Neuronal stem cell (in vitro differentiated cells): ENCODE measurements at regions not wholly inside any gene's neighbourhood (a gene's known extent, or its start where the extent isn't known, plus 50 kb on each side); places are given as distances from the start of the nearest gene placed in this dataset.
A peak's percentile ranks its signal among the peaks of the same experiment; 100 is the strongest.

ENCODE experiments used
- DNase-seq: peaks from one replicate; pipeline ENCODE4 v3.0.0-alpha.2; 2013; ENCODE audit warnings: low spot score
- H2AFZ ChIP-seq: one replicate; pipeline ENCODE4 v1.6.1; 2013; ENCODE audit warnings: mild to moderate bottlenecking, low read length, inconsistent platforms
- H2AK5ac ChIP-seq: 2 replicates; pipeline ENCODE4 v1.6.1; 2013; ENCODE audit warnings: low read depth, mild to moderate bottlenecking, inconsistent platforms, low read length, moderate library complexity, mixed read lengths
- H2BK120ac ChIP-seq: 2 replicates; pipeline ENCODE4 v1.6.1; 2013; ENCODE audit warnings: low read depth, mild to moderate bottlenecking, inconsistent platforms, low read length, moderate library complexity, mixed read lengths
- H2BK12ac ChIP-seq: one replicate; pipeline ENCODE4 v1.6.1; 2013; ENCODE audit warnings: low read length, inconsistent platforms
- H2BK15ac ChIP-seq: 2 replicates; pipeline ENCODE4 v1.6.1; 2013; ENCODE audit warnings: mild to moderate bottlenecking, low read length, inconsistent platforms, mixed read lengths
- H2BK5ac ChIP-seq: one replicate; pipeline ENCODE4 v1.6.1; 2013; ENCODE audit warnings: inconsistent platforms, mild to moderate bottlenecking, low read length, moderate library complexity
- H3K14ac ChIP-seq: one replicate; pipeline ENCODE4 v1.6.1; 2013; ENCODE audit warnings: low read length, inconsistent platforms
- H3K18ac ChIP-seq: 2 replicates; pipeline ENCODE4 v1.6.1; 2013; ENCODE audit warnings: low read length, inconsistent platforms
- H3K23ac ChIP-seq: 2 replicates; pipeline ENCODE4 v1.6.1; 2013; ENCODE audit warnings: low read depth, mild to moderate bottlenecking, mixed read lengths, low read length, inconsistent platforms; ENCODE audit not compliant: poor library complexity
- H3K27ac ChIP-seq: replicated peaks from 3 replicates; pipeline ENCODE4 v1.5.1; 2013; ENCODE audit warnings: low read length, inconsistent platforms
- H3K27me3 ChIP-seq, 3 experiments: 2 replicates each; pipeline ENCODE4 v1.6.1; 2013; ENCODE audit warnings: low read length in 3 of 3, mild to moderate bottlenecking in 2 of 3, inconsistent platforms in 1 of 3, low read depth in 1 of 3, mixed read lengths in 1 of 3, moderate library complexity in 1 of 3; ENCODE audit not compliant: control insufficient read depth in 3 of 3, insufficient read depth in 3 of 3
- H3K36me3 ChIP-seq, 2 donors: replicated peaks in 1 of 2; 2 replicates each; pipeline ENCODE4 v1.6.1; 2013; ENCODE audit warnings: low read length in 2 of 2; ENCODE audit not compliant: control insufficient read depth in 2 of 2, insufficient read depth in 2 of 2
- H3K4ac ChIP-seq: 2 replicates; pipeline ENCODE4 v1.6.1; 2013; ENCODE audit warnings: inconsistent platforms, mild to moderate bottlenecking, low read length, moderate library complexity
- H3K4me1 ChIP-seq, 2 donors: 1 replicate in 1 of 2; 2 replicates in 1 of 2; pipeline ENCODE4 v1.6.1; 2013; ENCODE audit warnings: low read length in 2 of 2, low read depth in 1 of 2; ENCODE audit not compliant: control insufficient read depth in 2 of 2, insufficient read depth in 1 of 2
- H3K4me2 ChIP-seq: one replicate; pipeline ENCODE4 v1.6.1; 2013; ENCODE audit warnings: mild to moderate bottlenecking, low read length, inconsistent platforms; ENCODE audit not compliant: insufficient read depth, poor library complexity, severe bottlenecking
- H3K4me3 ChIP-seq, 2 donors: 2 replicates each; pipeline ENCODE4 v1.5.1; 2013; ENCODE audit warnings: low read length in 2 of 2, mild to moderate bottlenecking in 2 of 2, inconsistent platforms in 1 of 2, moderate library complexity in 1 of 2
- H3K79me1 ChIP-seq: one replicate; pipeline ENCODE4 v1.6.1; 2013; ENCODE audit warnings: low read depth, mild to moderate bottlenecking, inconsistent platforms, low read length, moderate library complexity
- H3K9ac ChIP-seq: one replicate; pipeline ENCODE4 v1.6.1; 2013; ENCODE audit warnings: mild to moderate bottlenecking, low read depth, low read length, inconsistent platforms; ENCODE audit not compliant: poor library complexity
- H3K9me3 ChIP-seq, 2 donors: replicated peaks in 1 of 2; 2 replicates each; pipeline versions ENCODE3 to v1.6.1; 2013; ENCODE audit warnings: low read length in 2 of 2, mild to moderate bottlenecking in 2 of 2, inconsistent platforms in 1 of 2, low read depth in 1 of 2, mixed read lengths in 1 of 2, moderate library complexity in 1 of 2; ENCODE audit not compliant: control insufficient read depth in 2 of 2, insufficient read depth in 1 of 2
- H4K8ac ChIP-seq: one replicate; pipeline ENCODE4 v1.6.1; 2013; ENCODE audit warnings: low read depth, mild to moderate bottlenecking, inconsistent platforms, low read length, moderate library complexity
- H4K91ac ChIP-seq: one replicate; pipeline ENCODE4 v1.6.1; 2013; ENCODE audit warnings: low read length, low read depth, mild to moderate bottlenecking, inconsistent platforms; ENCODE audit not compliant: poor library complexity
- WGBS, 2 donors: extraction: QIAGEN DNeasy Blood & Tissue Kit; methylation state at CpG; one replicate each; pipeline ENCODE4 v1.1.7; 2013; ENCODE audit warnings: missing lambda C conversion rate in 2 of 2, mixed read lengths in 1 of 2; ENCODE audit not compliant: insufficient read length in 2 of 2, insufficient replicate concordance in 1 of 2; ENCODE audit errors: extremely low coverage in 2 of 2; 5-methylcytosine and 5-hydroxymethylcytosine counted together

DNA sequence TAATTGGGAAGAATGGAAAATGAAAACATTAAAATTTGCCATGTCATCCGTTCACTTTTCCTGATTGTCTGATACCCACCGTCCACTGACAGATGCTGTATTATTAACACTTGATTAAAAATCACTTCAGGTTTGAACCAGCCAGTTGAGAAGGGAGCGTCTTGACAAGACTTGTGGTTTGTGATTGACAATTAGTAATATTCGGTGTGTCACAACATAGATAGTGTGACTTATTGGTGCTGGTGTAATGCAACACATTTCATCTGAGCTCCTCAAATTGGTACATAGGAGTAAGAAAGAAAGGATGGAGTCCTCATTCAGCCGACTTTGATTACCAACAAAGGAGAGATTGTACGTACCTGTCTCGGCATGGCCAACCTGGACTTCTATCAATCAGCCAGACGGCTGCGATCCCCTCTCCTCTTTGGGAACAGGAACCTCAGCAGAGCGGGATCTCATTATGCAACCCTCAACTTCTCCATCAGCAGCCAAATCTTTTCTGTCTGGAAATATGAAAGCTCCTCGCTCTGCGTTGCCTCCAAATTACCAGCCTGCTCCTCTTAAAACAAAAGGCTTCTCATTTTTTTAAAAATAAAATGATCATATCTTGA is 211.7 kb upstream of the MVB12B start:
- Histone ChIP-seq H2BK5ac (no peak overlapping the region), H3K27me3 (peaks cover 0 to 16% (median 0%) of the 10 kb centered on the region in 3 experiments), H4K91ac (no peak overlapping the region), H3K4ac (no peak overlapping the region), H2BK12ac (no peak overlapping the region), H3K9ac (no peak overlapping the region), H4K8ac (no peak overlapping the region), H3K4me1 (no peaks in the 10 kb centered on the region), H3K79me1 (no peaks in the 10 kb centered on the region), H3K14ac (no peak overlapping the region), H3K9me3 (no peaks in the 10 kb centered on the region), H3K27ac (no peak overlapping the region), H3K18ac (no peak overlapping the region), H3K4me3 (no peak overlapping the region), H3K4me2 (no peak overlapping the region), H2BK120ac (no peak overlapping the region), H2BK15ac (no peak overlapping the region), H3K36me3 (no peaks in the 10 kb centered on the region), H2AFZ (no peak overlapping the region), H2AK5ac (no peak overlapping the region), H3K23ac (no peak overlapping the region)
- DNase-seq: no peak
- no CpG with 5 or more reads among the region's 12 CpGs for WGBS, 2 donors

DNA sequence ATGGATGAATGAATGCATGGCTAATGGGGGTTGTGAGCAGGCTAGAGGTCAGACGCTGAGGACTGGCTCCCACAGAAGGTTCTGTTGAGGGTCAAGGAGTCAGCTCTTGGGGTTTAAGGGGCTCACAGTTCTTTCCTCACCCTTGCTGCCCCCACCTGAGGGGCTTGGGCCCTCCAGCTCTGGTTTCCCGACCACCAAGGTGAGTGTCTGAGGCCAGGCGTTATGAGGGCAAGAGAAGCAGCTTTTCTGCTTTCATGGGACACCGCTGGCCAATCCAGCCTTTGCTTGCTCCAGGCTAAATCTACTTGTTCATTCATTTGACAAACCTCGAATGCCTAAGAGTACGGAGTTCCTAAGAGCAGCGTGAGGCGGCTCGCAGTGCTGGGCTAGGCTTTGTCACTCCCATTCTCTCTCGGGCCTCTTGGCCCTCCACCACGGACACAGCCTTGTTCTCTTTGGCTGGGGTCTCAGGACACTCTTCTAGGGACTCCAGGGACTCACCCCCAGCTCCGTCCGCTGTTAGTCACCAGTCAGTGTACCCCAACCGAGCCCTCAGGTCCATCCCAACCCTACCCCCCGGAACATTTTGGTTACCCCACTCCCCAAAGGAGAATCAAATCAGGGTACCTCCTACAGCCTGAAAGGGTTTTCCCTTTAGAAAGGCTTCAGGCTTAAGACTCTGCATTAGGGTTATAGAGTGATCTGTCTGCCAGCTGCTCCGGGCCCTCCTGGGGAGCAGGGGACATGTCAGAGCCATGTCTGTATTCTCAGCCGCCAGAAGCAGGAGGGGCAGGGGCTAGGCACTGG is 210.1 kb upstream of the MVB12B start:
- no peak for DNase-seq
- Histone ChIP-seq H3K18ac (peak overlapping the region; percentile 15), H3K4me1 (no peaks in the 10 kb centered on the region), H2BK5ac (no peak overlapping the region), H2BK15ac (no peak overlapping the region), H3K79me1 (no peaks in the 10 kb centered on the region), H3K14ac (no peak overlapping the region), H3K9me3 (no peaks in the 10 kb centered on the region), H4K8ac (no peak overlapping the region), H4K91ac (no peak overlapping the region), H2BK120ac (no peak overlapping the region), H2AK5ac (no peak overlapping the region), H2AFZ (no peak overlapping the region), H3K27ac (no peak overlapping the region), H3K4me3 (no peak overlapping the region), H3K23ac (no peak overlapping the region), H3K36me3 (no peaks in the 10 kb centered on the region), H3K4me2 (no peak overlapping the region), H3K4ac (no peak overlapping the region), H2BK12ac (no peak overlapping the region), H3K9ac (no peak overlapping the region), H3K27me3 (peaks cover 0 to 17% (median 0%) of the 10 kb centered on the region in 3 experiments)
- no CpG with 5 or more reads among the region's 17 CpGs for WGBS, 2 donors

DNA sequence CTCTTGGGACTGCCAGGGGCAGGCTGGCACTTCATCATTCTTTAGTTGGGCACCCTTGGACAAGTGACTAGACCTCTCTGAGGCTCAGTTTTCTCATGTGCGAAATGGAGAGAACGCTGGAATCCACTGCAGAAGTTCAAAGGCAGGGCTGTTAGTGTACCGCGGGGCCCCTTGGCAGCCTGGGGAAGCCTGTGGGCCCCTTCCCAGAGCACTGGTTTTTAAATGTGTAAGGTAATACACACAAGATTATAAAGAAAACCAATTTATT is 209.5 kb upstream of the MVB12B start:
- Histone ChIP-seq H3K27me3 (peaks cover 0 to 14% (median 0%) of the 10 kb centered on the region in 3 experiments), H3K9ac (no peak overlapping the region), H3K27ac (no peak overlapping the region), H2AK5ac (no peak overlapping the region), H4K8ac (no peak overlapping the region), H2BK5ac (no peak overlapping the region), H2AFZ (no peak overlapping the region), H2BK120ac (no peak overlapping the region), H4K91ac (no peak overlapping the region), H2BK15ac (no peak overlapping the region), H2BK12ac (no peak overlapping the region), H3K4me2 (no peak overlapping the region), H3K4ac (no peak overlapping the region), H3K4me3 (no peak overlapping the region), H3K18ac (no peak overlapping the region), H3K4me1 (no peaks in the 10 kb centered on the region), H3K23ac (no peak overlapping the region), H3K14ac (no peak overlapping the region), H3K36me3 (no peaks in the 10 kb centered on the region), H3K79me1 (no peaks in the 10 kb centered on the region), H3K9me3 (no peaks in the 10 kb centered on the region)
- DNase-seq: no peak
- no CpG with 5 or more reads among the region's 4 CpGs for WGBS, 2 donors

DNA sequence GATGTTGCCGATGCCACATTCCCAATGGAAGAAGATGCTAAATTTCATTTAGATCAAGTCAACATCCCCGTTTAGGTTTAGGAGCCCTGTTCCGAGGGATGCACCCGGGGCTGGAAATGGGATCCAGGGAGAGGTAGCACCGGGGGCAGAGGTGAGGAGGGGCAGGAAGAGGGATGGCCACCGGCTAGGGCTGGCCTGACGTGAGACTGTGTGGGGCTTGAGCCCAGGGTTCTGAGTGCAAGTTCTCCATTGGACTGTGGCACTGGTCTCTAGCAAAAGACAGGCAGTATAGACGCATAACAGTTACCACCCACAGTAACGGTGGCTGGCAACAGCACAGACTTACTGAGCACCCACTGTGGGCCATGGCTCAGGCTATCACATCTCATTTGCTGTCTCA is 209.0 kb upstream of the MVB12B start:
- Histone ChIP-seq H4K8ac (no peak overlapping the region), H3K18ac (no peak overlapping the region), H3K23ac (no peak overlapping the region), H2BK5ac (no peak overlapping the region), H2BK120ac (no peak overlapping the region), H3K4me1 (no peaks in the 10 kb centered on the region), H3K9ac (no peak overlapping the region), H2AK5ac (no peak overlapping the region), H3K4ac (no peak overlapping the region), H3K36me3 (no peaks in the 10 kb centered on the region), H4K91ac (no peak overlapping the region), H2BK15ac (peak overlapping the region; percentile 9), H3K14ac (no peak overlapping the region), H3K4me2 (no peak overlapping the region), H2AFZ (no peak overlapping the region), H3K27me3 (peaks cover 0 to 14% (median 0%) of the 10 kb centered on the region in 3 experiments), H3K4me3 (no peak overlapping the region), H3K27ac (no peak overlapping the region), H3K9me3 (no peaks in the 10 kb centered on the region), H3K79me1 (no peaks in the 10 kb centered on the region), H2BK12ac (no peak overlapping the region)
- no CpG with 5 or more reads among the region's 9 CpGs for WGBS, 2 donors
- no peak for DNase-seq
